K562 (cell line): ENCODE measurements at regions not wholly inside any gene's neighbourhood (a gene's known extent, or its start where the extent isn't known, plus 50 kb on each side); places are given as distances from the start of the nearest gene placed in this dataset.

Experiments
- CBX2 ChIP-seq: fragments of 200-600 bp; sonication (generic); IDR thresholded peaks from one replicate; pipeline ENCODE4 v1.6.1; 2012; ENCODE audit warnings: mild to moderate bottlenecking, low read length, inconsistent platforms; ENCODE audit not compliant: insufficient read depth, poor library complexity, severe bottlenecking
- CTCF ChIP-seq, 3 experiments: IDR thresholded peaks in 2 of 3; conservative IDR thresholded peaks in 1 of 3; 2 replicates each; pipeline ENCODE4 v1.5.1; 2011 to 2012; ENCODE audit warnings: low read length in 3 of 3, mild to moderate bottlenecking in 3 of 3, control low read depth in 2 of 3, improper control_type of control experiment in 1 of 3, inconsistent platforms in 1 of 3, low read depth in 1 of 3, mixed read lengths in 1 of 3, moderate library complexity in 1 of 3; ENCODE audit not compliant: insufficient read depth in 2 of 3
- E2F4 ChIP-seq: sonication (generic); formaldehyde crosslinking; IDR thresholded peaks from 2 replicates; pipeline ENCODE4 v1.8.0; 2022; ENCODE audit warnings: mild to moderate bottlenecking, low read depth, missing genetic modification reagents
- FOXP4 ChIP-seq: sonication (generic); formaldehyde crosslinking; IDR thresholded peaks from 2 replicates; pipeline ENCODE4 v1.8.0; 2022; ENCODE audit warnings: mild to moderate bottlenecking, missing genetic modification reagents, borderline replicate concordance
- KAT7 ChIP-seq: sonication (generic); formaldehyde crosslinking; IDR thresholded peaks from 2 replicates; pipeline ENCODE4 v1.8.0; 2022; ENCODE audit warnings: missing genetic modification reagents, mild to moderate bottlenecking, borderline replicate concordance
- POLR2AphosphoS5 ChIP-seq: IDR thresholded peaks from 2 replicates; pipeline ENCODE4 v1.6.1; 2011; ENCODE audit warnings: mild to moderate bottlenecking, low read depth, low read length, moderate library complexity; ENCODE audit not compliant: control insufficient read depth, insufficient read depth
- REST ChIP-seq, 2 experiments: fragments of 450-650 bp; formaldehyde crosslinking in 1 of 2; IDR thresholded peaks; 2 replicates each; pipeline versions ENCODE4 v1.4.0 to v1.6.1; 2014 to 2020; ENCODE audit warnings: mild to moderate bottlenecking in 2 of 2, borderline replicate concordance in 1 of 2, low read depth in 1 of 2
- TAL1 ChIP-seq: fragments of 450-650 bp; IDR thresholded peaks from 2 replicates; pipeline ENCODE4 v1.6.1; 2016; ENCODE audit warnings: mild to moderate bottlenecking
- ZBTB5 ChIP-seq: fragments of 450-650 bp; IDR thresholded peaks from 2 replicates; pipeline ENCODE4 v1.6.1; 2017; ENCODE audit warnings: antibody characterized with exemption
- ZNF217 ChIP-seq: sonication (generic); formaldehyde crosslinking; IDR thresholded peaks from 2 replicates; pipeline ENCODE4 v1.8.0; 2022; ENCODE audit warnings: mild to moderate bottlenecking, missing genetic modification reagents

- no peak for TF ChIP-seq CTCF (IDR thresholded peaks at IDR 0.05 in 2 of 3, conservative IDR thresholded peaks at IDR 0.05 in 1 of 3; ENCODE audit: insufficient read depth in 2 of 3, low read depth in 1 of 3, low read length in 3 of 3)
- TF ChIP-seq ZNF217 (CRISPR knock-in tag): no peak
- no peak for TF ChIP-seq KAT7 (CRISPR knock-in tag)
- no peak for TF ChIP-seq ZBTB5
- no peak for TF ChIP-seq POLR2AphosphoS5
- no peak for TF ChIP-seq E2F4 (CRISPR knock-in tag)
- no peak for TF ChIP-seq FOXP4 (CRISPR knock-in tag)
- no peak for TF ChIP-seq TAL1
- no peak for TF ChIP-seq CBX2
- TF ChIP-seq REST (IDR thresholded peaks at IDR 0.05; ENCODE audit: borderline replicate concordance): no peak
- TF ChIP-seq REST (CRISPR knock-in tag; IDR thresholded peaks at IDR 0.05; ENCODE audit: low read depth): no peak
Measured at GRCh38 chr3:34844323-34844620, 795.1 kb upstream of the ARPP21 start.
